Ovary (tissue), 3 donors: ENCODE measurements at regions not wholly inside any gene's neighbourhood (a gene's known extent, or its start where the extent isn't known, plus 50 kb on each side); places are given as distances from the start of the nearest gene placed in this dataset.

Source experiments
- POLR2A ChIP-seq: fragments of 450-650 bp; IDR thresholded peaks from one replicate; pipeline ENCODE4 v1.6.1; 2017; ENCODE audit warnings: antibody characterized with exemption, mild to moderate bottlenecking, moderate library complexity
- TF ChIP-seq, protein P1 (sequence below), 3 donors: fragments of 450-650 bp in 2 of 3; fragments of 200-600 bp in 1 of 3; IDR thresholded peaks; one replicate each; pipeline versions ENCODE4 v1.5.1 to v1.8.0; 2016 to 2022; ENCODE audit warnings: antibody characterized with exemption in 3 of 3, mild to moderate bottlenecking in 1 of 3
- donor health status: DM: no; HTN: no; CAD: no.

DNA sequence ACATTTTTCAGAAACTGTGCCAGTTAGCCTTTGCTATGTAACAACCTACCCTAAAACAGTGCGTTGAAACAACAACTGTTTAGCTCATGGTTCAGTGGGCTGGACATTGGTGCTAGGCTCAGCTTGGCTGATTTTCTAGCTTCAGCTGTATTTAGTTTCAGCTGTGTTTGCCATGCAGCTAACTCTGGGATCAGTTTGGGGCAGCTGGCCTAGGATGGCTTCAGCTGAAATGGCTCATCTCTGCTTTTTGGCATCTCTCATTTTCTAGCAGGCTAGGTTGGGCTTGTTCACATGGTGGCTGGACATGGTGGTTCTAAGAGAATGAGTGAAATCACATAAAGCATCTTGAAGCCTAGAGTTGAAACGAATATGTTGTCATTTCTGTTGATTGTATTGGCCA is 464.2 kb downstream of the QKI start:
- TF ChIP-seq, protein P1, sequence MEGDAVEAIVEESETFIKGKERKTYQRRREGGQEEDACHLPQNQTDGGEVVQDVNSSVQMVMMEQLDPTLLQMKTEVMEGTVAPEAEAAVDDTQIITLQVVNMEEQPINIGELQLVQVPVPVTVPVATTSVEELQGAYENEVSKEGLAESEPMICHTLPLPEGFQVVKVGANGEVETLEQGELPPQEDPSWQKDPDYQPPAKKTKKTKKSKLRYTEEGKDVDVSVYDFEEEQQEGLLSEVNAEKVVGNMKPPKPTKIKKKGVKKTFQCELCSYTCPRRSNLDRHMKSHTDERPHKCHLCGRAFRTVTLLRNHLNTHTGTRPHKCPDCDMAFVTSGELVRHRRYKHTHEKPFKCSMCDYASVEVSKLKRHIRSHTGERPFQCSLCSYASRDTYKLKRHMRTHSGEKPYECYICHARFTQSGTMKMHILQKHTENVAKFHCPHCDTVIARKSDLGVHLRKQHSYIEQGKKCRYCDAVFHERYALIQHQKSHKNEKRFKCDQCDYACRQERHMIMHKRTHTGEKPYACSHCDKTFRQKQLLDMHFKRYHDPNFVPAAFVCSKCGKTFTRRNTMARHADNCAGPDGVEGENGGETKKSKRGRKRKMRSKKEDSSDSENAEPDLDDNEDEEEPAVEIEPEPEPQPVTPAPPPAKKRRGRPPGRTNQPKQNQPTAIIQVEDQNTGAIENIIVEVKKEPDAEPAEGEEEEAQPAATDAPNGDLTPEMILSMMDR (IDR thresholded peaks at IDR 0.05), result no peak
- TF ChIP-seq POLR2A, result no peak
